ENCODE measurements at regions not wholly inside any gene's neighbourhood (a gene's known extent, or its start where the extent isn't known, plus 50 kb on each side); places are given as distances from the start of the nearest gene placed in this dataset.

- TF ChIP-seq CTCF (IDR thresholded peaks at IDR 0.05): no peak
- no peak for TF ChIP-seq POLR2A (IDR thresholded peaks at IDR 0.05)
- no peak for TF ChIP-seq EP300 (IDR thresholded peaks at IDR 0.05)
Measured at GRCh38 chr14:81819344-81819743, 285.7 kb upstream of the SEL1L start.

Data from ovary (tissue), 3 donors.